SU-DHL-6 (cell line): ENCODE measurements at regions not wholly inside any gene's neighbourhood (a gene's known extent, or its start where the extent isn't known, plus 50 kb on each side); places are given as distances from the start of the nearest gene placed in this dataset.

Experiments used
- EZH2phosphoT487 ChIP-seq: fragments of 200-600 bp; sonication (generic), shearing (Covaris generic); conservative IDR thresholded peaks from 2 replicates; pipeline ENCODE4 v1.6.1; 2018; ENCODE audit warnings: mild to moderate bottlenecking, antibody characterized with exemption, low read length, moderate library complexity, mixed read lengths
- TF ChIP-seq, protein P1 (sequence below): fragments of 200-600 bp; sonication (generic); IDR thresholded peaks from one replicate; pipeline ENCODE4 v1.5.1; 2017; ENCODE audit warnings: antibody characterized with exemption, mild to moderate bottlenecking, low read length, moderate library complexity; ENCODE audit not compliant: insufficient read depth, poor library complexity, severe bottlenecking

DNA sequence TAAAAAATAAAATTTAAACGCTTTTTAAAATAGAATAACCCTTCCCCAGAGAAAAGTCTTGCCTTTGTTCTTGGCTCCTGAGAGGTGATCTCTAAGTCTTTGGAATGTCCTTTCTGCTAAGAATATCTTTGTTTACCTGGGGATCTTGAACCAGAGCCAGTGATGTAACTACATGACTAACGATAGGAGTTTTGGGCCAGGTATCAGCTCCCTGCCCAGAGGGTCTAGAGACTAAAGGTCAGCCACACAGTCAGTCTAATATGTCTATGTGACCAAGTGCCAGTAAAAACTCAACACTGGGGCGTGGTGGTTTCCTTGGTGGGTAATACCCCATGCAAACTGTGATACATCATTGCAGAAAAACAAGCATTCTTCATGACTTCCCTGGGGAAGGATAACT, 1351.9 kb upstream of the C9orf72 start:
- TF ChIP-seq, protein P1, sequence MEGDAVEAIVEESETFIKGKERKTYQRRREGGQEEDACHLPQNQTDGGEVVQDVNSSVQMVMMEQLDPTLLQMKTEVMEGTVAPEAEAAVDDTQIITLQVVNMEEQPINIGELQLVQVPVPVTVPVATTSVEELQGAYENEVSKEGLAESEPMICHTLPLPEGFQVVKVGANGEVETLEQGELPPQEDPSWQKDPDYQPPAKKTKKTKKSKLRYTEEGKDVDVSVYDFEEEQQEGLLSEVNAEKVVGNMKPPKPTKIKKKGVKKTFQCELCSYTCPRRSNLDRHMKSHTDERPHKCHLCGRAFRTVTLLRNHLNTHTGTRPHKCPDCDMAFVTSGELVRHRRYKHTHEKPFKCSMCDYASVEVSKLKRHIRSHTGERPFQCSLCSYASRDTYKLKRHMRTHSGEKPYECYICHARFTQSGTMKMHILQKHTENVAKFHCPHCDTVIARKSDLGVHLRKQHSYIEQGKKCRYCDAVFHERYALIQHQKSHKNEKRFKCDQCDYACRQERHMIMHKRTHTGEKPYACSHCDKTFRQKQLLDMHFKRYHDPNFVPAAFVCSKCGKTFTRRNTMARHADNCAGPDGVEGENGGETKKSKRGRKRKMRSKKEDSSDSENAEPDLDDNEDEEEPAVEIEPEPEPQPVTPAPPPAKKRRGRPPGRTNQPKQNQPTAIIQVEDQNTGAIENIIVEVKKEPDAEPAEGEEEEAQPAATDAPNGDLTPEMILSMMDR = no peak
- TF ChIP-seq EZH2phosphoT487 = no peak
